HUES48 (cell line): ENCODE measurements at regions not wholly inside any gene's neighbourhood (a gene's known extent, or its start where the extent isn't known, plus 50 kb on each side); places are given as distances from the start of the nearest gene placed in this dataset.

Source experiments
- H3K27ac ChIP-seq: one replicate; pipeline ENCODE4 v1.7.0; 2013; ENCODE audit warnings: low read depth, low read length, inconsistent platforms
- H3K27me3 ChIP-seq: 2 replicates; pipeline ENCODE4 v1.6.1; 2013; ENCODE audit warnings: mild to moderate bottlenecking, low read length; ENCODE audit not compliant: control insufficient read depth, insufficient read depth
- H3K36me3 ChIP-seq: 2 replicates; pipeline ENCODE4 v1.6.1; 2013; ENCODE audit warnings: low read length; ENCODE audit not compliant: control insufficient read depth, insufficient read depth
- H3K4me1 ChIP-seq: 2 replicates; pipeline ENCODE4 v1.6.1; 2013; ENCODE audit warnings: mild to moderate bottlenecking, low read length; ENCODE audit not compliant: control insufficient read depth, insufficient read depth
- H3K4me3 ChIP-seq: 2 replicates; pipeline ENCODE4 v1.5.1; 2013; ENCODE audit warnings: mild to moderate bottlenecking, low read depth, low read length
- H3K9ac ChIP-seq: 2 replicates; pipeline ENCODE4 v1.6.1; 2013; ENCODE audit warnings: mild to moderate bottlenecking, low read depth, low read length, moderate library complexity
- H3K9me3 ChIP-seq: 2 replicates; pipeline ENCODE4 v1.6.1; 2013; ENCODE audit warnings: low read length; ENCODE audit not compliant: control insufficient read depth, insufficient read depth

DNA sequence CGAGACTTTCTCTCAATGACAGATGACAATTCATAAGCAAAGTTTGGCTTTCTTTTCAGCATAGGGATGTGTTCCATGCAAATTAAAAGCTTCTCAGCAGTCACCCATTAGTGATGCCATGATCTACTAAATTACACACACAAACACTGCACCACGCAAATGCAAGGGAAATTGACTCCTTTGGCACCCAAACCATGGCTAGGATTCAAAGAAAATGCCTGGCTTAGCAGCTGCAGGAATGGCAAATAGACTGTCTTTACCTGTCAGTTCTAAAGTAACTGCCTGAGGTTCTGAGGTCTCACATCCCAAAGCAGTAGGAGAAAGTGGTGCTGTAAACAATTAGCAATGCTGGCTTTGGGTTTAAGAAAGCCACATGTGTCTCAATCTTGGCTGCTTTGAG, 108.6 kb upstream of the ATP10B start:
- Histone ChIP-seq H3K4me1 (no peaks in the 10 kb centered on the region), H3K9me3 (no peaks in the 10 kb centered on the region), H3K27me3 (no peaks in the 10 kb centered on the region), H3K4me3 (no peak overlapping the region), H3K9ac (no peak overlapping the region), H3K27ac (no peak overlapping the region), H3K36me3 (no peaks in the 10 kb centered on the region)

DNA sequence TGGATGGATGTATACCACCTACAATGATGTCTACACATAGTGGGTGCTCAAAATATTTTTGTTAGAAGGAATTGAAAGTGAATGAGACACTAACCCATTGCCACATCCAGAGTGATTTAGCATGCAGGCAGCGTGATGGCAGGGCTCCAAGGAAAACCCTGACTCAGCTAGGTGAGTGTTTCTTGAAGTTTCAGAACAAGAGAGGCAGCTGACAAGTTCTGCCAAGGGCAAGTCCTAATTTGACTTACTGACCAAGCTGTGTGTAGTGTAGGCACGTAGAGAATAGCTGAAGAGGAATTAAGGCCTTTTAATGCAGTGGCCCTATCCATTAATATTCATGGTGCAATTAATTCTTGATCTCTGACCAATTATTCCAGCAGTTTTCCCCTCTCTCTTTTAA, 107.8 kb upstream of the ATP10B start:
- Histone ChIP-seq H3K4me3 (no peak overlapping the region), H3K4me1 (no peaks in the 10 kb centered on the region), H3K36me3 (no peaks in the 10 kb centered on the region), H3K9me3 (no peaks in the 10 kb centered on the region), H3K27me3 (no peaks in the 10 kb centered on the region), H3K9ac (no peak overlapping the region), H3K27ac (no peak overlapping the region)

- H3K4me1 ChIP-seq, result no peaks in the 10 kb centered on the region
- no peak overlapping the region for H3K4me3 ChIP-seq
- H3K36me3 ChIP-seq, result no peaks in the 10 kb centered on the region
- H3K9me3 ChIP-seq, result no peaks in the 10 kb centered on the region
- H3K9ac ChIP-seq, result no peak overlapping the region
- H3K27ac ChIP-seq, result no peak overlapping the region
- H3K27me3 ChIP-seq, result no peaks in the 10 kb centered on the region
These were observed 105.4 kb upstream of the ATP10B start for GRCh38 chr5:160957312-160957861.

- no peaks in the 10 kb centered on the region for H3K9me3 ChIP-seq
- no peak overlapping the region for H3K4me3 ChIP-seq
- H3K27me3 ChIP-seq, result no peaks in the 10 kb centered on the region
- no peaks in the 10 kb centered on the region for H3K36me3 ChIP-seq
- H3K4me1 ChIP-seq, result no peaks in the 10 kb centered on the region
- H3K9ac ChIP-seq, result no peak overlapping the region
- no peak overlapping the region for H3K27ac ChIP-seq
These were observed 104.0 kb upstream of the ATP10B start for GRCh38 chr5:160956051-160956450.

- Histone ChIP-seq H3K36me3 (no peaks in the 10 kb centered on the region), H3K27me3 (no peaks in the 10 kb centered on the region), H3K9ac (no peak overlapping the region), H3K4me3 (no peak overlapping the region), H3K27ac (no peak overlapping the region), H3K4me1 (no peaks in the 10 kb centered on the region), H3K9me3 (peaks cover 12% of the 10 kb centered on the region)
These were observed 98.3 kb upstream of the ATP10B start for GRCh38 chr5:160950311-160950710.

GRCh38 chr5:160940725-160941124, 88.7 kb upstream of the ATP10B start:
- no peaks in the 10 kb centered on the region for H3K4me1 ChIP-seq
- H3K9me3 ChIP-seq, result no peaks in the 10 kb centered on the region; the same call in 1 of the 2 replicates
- H3K27ac ChIP-seq, result no peak overlapping the region
- H3K4me3 ChIP-seq, result no peak overlapping the region
- no peaks in the 10 kb centered on the region for H3K27me3 ChIP-seq
- no peaks in the 10 kb centered on the region for H3K36me3 ChIP-seq
- H3K9ac ChIP-seq, result no peak overlapping the region

- no peak overlapping the region for H3K27ac ChIP-seq
- H3K27me3 ChIP-seq, result no peaks in the 10 kb centered on the region
- H3K9me3 ChIP-seq, result no peaks in the 10 kb centered on the region
- no peaks in the 10 kb centered on the region for H3K36me3 ChIP-seq
- no peak overlapping the region for H3K4me3 ChIP-seq
- H3K4me1 ChIP-seq, result no peaks in the 10 kb centered on the region
- H3K9ac ChIP-seq, result no peak overlapping the region
These were observed 86.5 kb upstream of the ATP10B start for GRCh38 chr5:160938532-160938931.

GRCh38 chr5:160937570-160937969, 85.6 kb upstream of the ATP10B start:
- Histone ChIP-seq H3K36me3 (no peaks in the 10 kb centered on the region), H3K4me3 (no peak overlapping the region), H3K9ac (no peak overlapping the region), H3K27ac (no peak overlapping the region), H3K4me1 (no peaks in the 10 kb centered on the region), H3K9me3 (no peaks in the 10 kb centered on the region), H3K27me3 (no peaks in the 10 kb centered on the region)

GRCh38 chr5:160935776-160936175, 83.8 kb upstream of the ATP10B start:
- Histone ChIP-seq H3K27ac (no peak overlapping the region), H3K4me1 (peaks cover 1% of the 10 kb centered on the region), H3K4me3 (no peak overlapping the region), H3K9me3 (no peaks in the 10 kb centered on the region), H3K36me3 (no peaks in the 10 kb centered on the region), H3K27me3 (no peaks in the 10 kb centered on the region), H3K9ac (no peak overlapping the region)

GRCh38 chr5:160931283-160931682, 79.3 kb upstream of the ATP10B start:
- Histone ChIP-seq H3K9ac (no peak overlapping the region), H3K4me1 (peaks cover 28% of the 10 kb centered on the region), H3K27ac (no peak overlapping the region), H3K27me3 (no peaks in the 10 kb centered on the region), H3K36me3 (no peaks in the 10 kb centered on the region), H3K4me3 (no peak overlapping the region), H3K9me3 (no peaks in the 10 kb centered on the region)

- H3K27ac ChIP-seq, result no peak overlapping the region
- no peak overlapping the region for H3K4me3 ChIP-seq
- no peak overlapping the region for H3K9ac ChIP-seq
- no peaks in the 10 kb centered on the region for H3K36me3 ChIP-seq
- H3K9me3 ChIP-seq, result no peaks in the 10 kb centered on the region
- peaks cover 28% of the 10 kb centered on the region for H3K4me1 ChIP-seq
- no peaks in the 10 kb centered on the region for H3K27me3 ChIP-seq
These were observed 78.4 kb upstream of the ATP10B start for GRCh38 chr5:160930406-160930805.

DNA sequence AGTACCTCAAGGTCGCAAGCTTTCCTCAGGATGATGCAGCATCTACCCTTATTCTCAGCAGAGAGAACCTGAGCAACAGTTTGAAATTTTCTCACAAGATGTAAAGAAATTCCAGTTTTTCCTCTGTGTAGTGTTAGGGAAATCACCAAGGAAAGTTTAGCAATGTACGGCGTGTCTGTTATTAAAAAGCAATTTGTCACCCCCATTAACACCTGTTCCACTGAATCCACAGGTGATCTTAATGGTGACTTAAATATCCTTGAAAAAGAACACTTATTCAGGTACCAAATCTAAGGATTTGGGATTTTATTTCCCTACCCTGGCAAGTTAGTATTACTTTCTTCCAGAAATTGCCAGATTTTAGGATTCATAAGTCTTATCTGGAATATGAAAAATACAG, 77.9 kb upstream of the ATP10B start:
- H3K27me3 ChIP-seq, result no peaks in the 10 kb centered on the region
- H3K27ac ChIP-seq, result no peak overlapping the region
- H3K4me1 ChIP-seq, result peaks cover 28% of the 10 kb centered on the region

More for the DNA sequence above, 77.9 kb upstream of the ATP10B start:
- Histone ChIP-seq H3K36me3 (no peaks in the 10 kb centered on the region), H3K9me3 (no peaks in the 10 kb centered on the region), H3K9ac (no peak overlapping the region), H3K4me3 (no peak overlapping the region)
